AG04449 (cell line): ENCODE measurements at regions not wholly inside any gene's neighbourhood (a gene's known extent, or its start where the extent isn't known, plus 50 kb on each side); places are given as distances from the start of the nearest gene placed in this dataset.
A peak's percentile ranks its signal among the peaks of the same experiment; 100 is the strongest.

ENCODE experiments used
- CTCF ChIA-PET: fragments of 350-600 bp; formaldehyde crosslinking; extraction: SDS; loops from one replicate; lab custom pipeline; 2021; ENCODE audit warnings: antibody characterized with exemption; lab: Yijun Ruan, JAX
- POLR2A ChIA-PET: fragments of 400-600, 350-600 bp; formaldehyde crosslinking; extraction: SDS; loops from one replicate; lab custom pipeline; 2020; ENCODE audit warnings: antibody characterized with exemption, inconsistent platforms; lab: Yijun Ruan, JAX
- DNase-seq: peaks from one replicate; pipeline ENCODE4 v3.0.0-alpha.2; 2010; ENCODE audit warnings: low read depth, low spot score
- H3K4me3 ChIP-seq: 2 replicates; pipeline ENCODE4 v1.5.1; 2011; ENCODE audit warnings: low read depth, mild to moderate bottlenecking, control low read depth, low read length
- TF ChIP-seq, protein P1 (sequence below): IDR thresholded peaks from one replicate; pipeline ENCODE4 v1.5.1; 2011; ENCODE audit warnings: mild to moderate bottlenecking, moderate library complexity, low read length, control low read depth, inconsistent platforms; ENCODE audit not compliant: insufficient read depth; ENCODE audit errors: missing control alignments

DNA sequence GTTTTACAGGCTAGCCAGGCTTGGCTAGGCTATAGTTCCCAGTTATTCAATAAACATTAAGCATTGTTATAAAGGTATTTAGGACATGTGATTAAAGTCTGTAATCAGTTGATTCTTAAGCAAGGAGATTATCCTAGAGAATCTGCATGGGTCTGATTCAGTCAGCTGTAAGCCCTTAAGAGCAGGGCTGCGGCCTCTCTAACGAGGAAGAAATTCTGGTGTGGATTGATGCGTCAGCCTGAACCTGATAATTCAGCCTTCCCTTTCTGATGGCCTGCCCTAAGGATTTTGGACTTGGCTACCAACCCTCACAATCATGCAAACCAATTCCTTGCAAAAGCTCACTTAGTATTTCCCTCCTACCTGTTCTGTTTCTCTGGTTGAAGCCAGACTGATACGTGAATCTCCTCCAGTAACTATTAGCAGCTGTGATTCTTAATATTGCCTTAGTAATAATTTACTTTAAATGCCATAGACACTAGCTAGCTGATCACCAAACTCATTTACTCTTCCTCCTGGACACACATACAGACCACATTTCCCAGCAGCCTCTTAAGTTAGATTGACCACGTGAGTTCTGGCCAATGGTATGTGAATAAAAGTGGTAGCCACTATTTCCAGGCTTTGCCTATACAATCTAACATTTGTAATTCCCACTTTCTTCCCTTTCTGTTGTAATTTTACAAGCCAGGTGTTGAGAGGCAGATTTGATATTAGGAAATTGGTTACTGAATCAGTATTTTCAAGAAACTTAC is 678.0 kb upstream of the INTU start:
- TF ChIP-seq, protein P1, sequence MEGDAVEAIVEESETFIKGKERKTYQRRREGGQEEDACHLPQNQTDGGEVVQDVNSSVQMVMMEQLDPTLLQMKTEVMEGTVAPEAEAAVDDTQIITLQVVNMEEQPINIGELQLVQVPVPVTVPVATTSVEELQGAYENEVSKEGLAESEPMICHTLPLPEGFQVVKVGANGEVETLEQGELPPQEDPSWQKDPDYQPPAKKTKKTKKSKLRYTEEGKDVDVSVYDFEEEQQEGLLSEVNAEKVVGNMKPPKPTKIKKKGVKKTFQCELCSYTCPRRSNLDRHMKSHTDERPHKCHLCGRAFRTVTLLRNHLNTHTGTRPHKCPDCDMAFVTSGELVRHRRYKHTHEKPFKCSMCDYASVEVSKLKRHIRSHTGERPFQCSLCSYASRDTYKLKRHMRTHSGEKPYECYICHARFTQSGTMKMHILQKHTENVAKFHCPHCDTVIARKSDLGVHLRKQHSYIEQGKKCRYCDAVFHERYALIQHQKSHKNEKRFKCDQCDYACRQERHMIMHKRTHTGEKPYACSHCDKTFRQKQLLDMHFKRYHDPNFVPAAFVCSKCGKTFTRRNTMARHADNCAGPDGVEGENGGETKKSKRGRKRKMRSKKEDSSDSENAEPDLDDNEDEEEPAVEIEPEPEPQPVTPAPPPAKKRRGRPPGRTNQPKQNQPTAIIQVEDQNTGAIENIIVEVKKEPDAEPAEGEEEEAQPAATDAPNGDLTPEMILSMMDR, result no peak
- CTCF ChIA-PET, result interaction anchor here (0.7 to 1.5 kb wide), 3 partner anchors 10 to 327 kb away, joined by 3 to 5 read pairs (median 4); no protein-coding TSS in a partner anchor
- POLR2A ChIA-PET, result no interaction called here
- DNase-seq, result no peak
- no peak overlapping the region for H3K4me3 ChIP-seq

DNA sequence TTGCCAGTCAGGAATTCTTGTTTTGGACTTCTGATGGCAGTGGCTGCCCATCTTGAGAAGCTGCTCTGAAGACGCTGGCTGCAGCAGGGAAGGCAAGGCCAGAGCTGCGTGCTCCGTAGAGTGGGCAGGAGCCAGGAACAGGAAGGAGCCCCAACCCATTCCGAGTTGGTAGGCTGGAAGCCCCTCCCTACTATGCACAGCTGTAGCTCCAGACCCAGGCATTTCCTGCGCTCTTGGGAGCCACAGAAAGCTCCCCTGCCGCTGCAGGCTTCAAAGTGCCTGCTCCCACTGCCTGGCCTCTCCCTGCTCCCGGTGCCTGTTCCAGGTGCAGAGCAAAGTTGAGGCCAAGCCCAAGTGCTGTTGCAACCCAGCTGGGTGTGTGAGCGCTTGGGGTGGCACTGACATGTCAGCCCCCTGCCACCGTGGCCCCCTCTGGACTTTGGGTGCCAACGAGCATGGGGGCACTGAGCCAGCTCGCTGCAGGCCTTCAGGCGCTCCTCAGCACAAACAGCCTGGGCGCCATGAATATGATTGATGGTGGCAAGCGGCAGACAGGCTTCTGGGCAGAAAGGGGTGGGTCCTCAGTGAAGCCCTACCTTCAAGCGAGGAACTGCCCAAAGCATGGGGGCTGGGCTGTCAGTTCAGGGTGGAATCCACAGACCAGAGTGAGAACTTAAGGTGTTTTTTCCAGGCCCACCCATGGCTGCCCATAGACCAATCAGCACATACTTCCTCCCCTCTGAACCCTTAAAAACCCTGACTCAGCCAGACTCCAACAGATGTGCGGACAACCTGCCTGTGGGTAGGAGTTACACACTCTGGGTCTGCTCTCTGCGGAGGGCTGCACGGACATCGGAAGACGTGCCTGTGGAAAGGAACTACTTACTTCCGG is 677.2 kb upstream of the INTU start:
- CTCF ChIA-PET, result interaction anchor here (0.7 to 2.8 kb wide), 7 partner anchors 11 to 726 kb away, joined by 3 to 9 read pairs (median 4); no protein-coding TSS in a partner anchor
- TF ChIP-seq, protein P1, result no peak
- POLR2A ChIA-PET, result no interaction called here
- H3K4me3 ChIP-seq, result no peak overlapping the region
- DNase-seq, result no peak

DNA sequence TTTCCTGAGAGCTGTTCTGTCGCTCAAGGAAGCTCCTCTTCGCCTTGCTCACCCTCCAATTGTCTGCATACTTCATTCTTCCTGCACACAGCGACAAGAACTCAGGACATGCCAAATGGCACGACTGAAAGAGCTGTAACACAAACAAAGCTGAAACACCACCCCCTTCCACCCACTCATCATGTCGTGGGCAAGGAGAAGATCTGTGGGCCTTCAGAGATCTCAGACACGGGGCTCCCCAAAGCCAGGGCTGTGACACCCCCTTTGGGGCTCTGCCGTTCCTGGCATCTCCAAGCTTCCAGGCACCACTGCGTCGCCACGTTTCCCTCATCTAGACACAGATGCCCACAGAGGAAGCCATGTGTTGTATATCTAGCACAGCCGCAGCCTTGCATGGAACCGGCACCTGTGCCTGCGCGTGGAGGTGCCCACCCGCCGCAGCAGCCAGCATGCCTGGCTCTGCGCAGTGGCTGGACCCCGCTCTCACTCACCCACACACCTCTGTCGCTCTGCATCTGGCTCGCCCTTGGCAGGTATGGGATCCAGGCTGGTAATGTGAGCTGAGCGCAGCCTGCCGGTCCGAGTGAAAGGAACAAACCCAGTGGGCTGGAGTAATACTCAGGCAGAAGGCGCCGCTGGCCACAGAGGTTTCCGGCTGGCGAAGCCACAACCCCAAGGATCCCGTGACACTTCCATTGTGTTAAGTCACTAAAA is 676.4 kb upstream of the INTU start:
- no peak overlapping the region for H3K4me3 ChIP-seq
- no peak for DNase-seq
- ChIA-PET POLR2A (no interaction called here), CTCF (interaction anchor here (1.0 to 2.8 kb wide), 6 partner anchors 10 to 726 kb away, joined by 3 to 9 read pairs (median 4); no protein-coding TSS in a partner anchor)
- TF ChIP-seq, protein P1, result no peak

DNA sequence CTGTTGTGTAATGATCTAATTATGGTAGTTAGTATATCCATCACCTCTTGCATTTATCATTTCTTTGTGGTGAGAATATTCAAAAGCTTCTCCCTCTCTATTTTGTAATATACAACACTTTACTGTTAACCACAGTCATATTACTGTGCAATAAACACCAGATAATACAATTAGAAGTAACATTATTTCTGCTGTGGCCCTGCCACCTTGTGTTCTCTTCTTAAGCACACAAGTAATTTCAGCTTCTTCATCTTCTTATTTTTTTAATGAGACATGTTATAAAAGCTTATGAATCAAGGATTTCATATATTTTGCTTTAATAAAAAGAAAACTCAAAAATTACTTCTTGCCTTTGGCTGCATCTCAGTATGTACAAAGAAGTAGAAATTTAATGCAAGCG is 675.2 kb upstream of the INTU start:
- ChIA-PET CTCF (interaction anchor here (0.6 to 2.8 kb wide), 8 partner anchors 8 to 443 kb away, joined by 3 to 9 read pairs (median 6); no protein-coding TSS in a partner anchor), POLR2A (no interaction called here)
- DNase-seq, result peak; percentile 12
- H3K4me3 ChIP-seq, result no peak overlapping the region
- TF ChIP-seq, protein P1, result peak; percentile 2

DNA sequence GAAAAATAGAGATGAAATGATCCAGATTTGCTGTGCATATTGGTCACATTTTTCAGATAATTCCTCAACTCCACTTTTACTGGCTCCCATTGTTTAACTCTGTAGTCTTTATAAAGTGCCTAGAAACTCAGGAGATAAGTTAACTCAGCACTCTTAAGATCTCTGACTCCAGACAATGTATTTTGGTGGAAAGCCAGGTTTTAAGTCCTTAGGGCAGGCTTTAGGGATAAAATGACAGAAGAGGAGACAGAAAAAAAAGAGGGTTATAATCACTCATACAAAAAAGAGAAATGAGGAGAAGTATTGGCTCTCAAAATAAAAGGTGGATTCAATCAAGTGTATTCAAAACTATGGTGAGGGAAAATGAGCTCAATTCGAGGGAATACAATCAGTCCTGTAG is 674.8 kb upstream of the INTU start:
- POLR2A ChIA-PET, result no interaction called here
- TF ChIP-seq, protein P1, result no peak

More for the DNA sequence above, 674.8 kb upstream of the INTU start:
- H3K4me3 ChIP-seq, result no peak overlapping the region
- no peak for DNase-seq
- CTCF ChIA-PET, result interaction anchor here (0.8 to 2.8 kb wide), 8 partner anchors 8 to 442 kb away, joined by 3 to 9 read pairs (median 5); no protein-coding TSS in a partner anchor
